Keratinocyte (primary cell): ENCODE measurements at regions not wholly inside any gene's neighbourhood (a gene's known extent, or its start where the extent isn't known, plus 50 kb on each side); places are given as distances from the start of the nearest gene placed in this dataset.

Source experiments
- DNase-seq: peaks from one replicate; pipeline ENCODE4 v3.0.0-alpha.2; 2011; ENCODE audit warnings: low read depth, missing footprints, low spot score
- FAIRE-seq: peaks from 2 replicates; lab custom pipeline; 2011; peaks lifted over from hg19 to GRCh38; lab: Jason Lieb, UNC
- H2AFZ ChIP-seq: 2 replicates; pipeline ENCODE4 v1.6.0; 2012; ENCODE audit warnings: low read length, control low read depth, inconsistent platforms; ENCODE audit not compliant: control insufficient read depth
- H3K27ac ChIP-seq: 2 replicates; pipeline ENCODE4 v1.5.1; 2011; ENCODE audit warnings: low read length; ENCODE audit not compliant: control insufficient read depth, insufficient read depth
- H3K27me3 ChIP-seq: 3 replicates; pipeline ENCODE4 v1.6.0; 2011; ENCODE audit warnings: low read length; ENCODE audit not compliant: control insufficient read depth, insufficient read depth; ENCODE audit errors: extremely low read depth
- H3K36me3 ChIP-seq, 2 experiments: 2 replicates in 1 of 2; 3 replicates in 1 of 2; pipeline ENCODE4 v1.5.1; 2011; ENCODE audit warnings: low read length in 2 of 2, mild to moderate bottlenecking in 1 of 2; ENCODE audit not compliant: control insufficient read depth in 2 of 2, insufficient read depth in 2 of 2; ENCODE audit errors: extremely low read depth in 1 of 2
- H3K4me1 ChIP-seq: 3 replicates; pipeline ENCODE4 v1.5.1; 2011; ENCODE audit warnings: low read length; ENCODE audit not compliant: control insufficient read depth, insufficient read depth; ENCODE audit errors: extremely low read depth
- H3K4me2 ChIP-seq: 3 replicates; pipeline ENCODE4 v1.6.0; 2011; ENCODE audit warnings: low read depth, low read length; ENCODE audit not compliant: control insufficient read depth, insufficient read depth; ENCODE audit errors: extremely low read depth
- H3K4me3 ChIP-seq, 3 experiments: fragments of 200-600 bp in 1 of 3; sonication (generic) in 1 of 3; 2 replicates in 2 of 3; 3 replicates in 1 of 3; pipeline ENCODE4 v1.5.1; 2011 to 2016; ENCODE audit warnings: low read length in 3 of 3, mild to moderate bottlenecking in 3 of 3, control low read depth in 2 of 3, inconsistent platforms in 1 of 3, low read depth in 1 of 3, mixed read lengths in 1 of 3, mixed run types in 1 of 3, moderate library complexity in 1 of 3; ENCODE audit not compliant: control insufficient read depth in 2 of 3, insufficient read depth in 2 of 3; ENCODE audit errors: extremely low read depth in 1 of 3
- H3K79me2 ChIP-seq: 2 replicates; pipeline ENCODE4 v1.6.0; 2012; ENCODE audit warnings: low read length; ENCODE audit not compliant: control insufficient read depth, insufficient read depth
- H3K9ac ChIP-seq: 3 replicates; pipeline ENCODE4 v1.6.0; 2011; ENCODE audit warnings: low read length; ENCODE audit not compliant: control insufficient read depth, insufficient read depth; ENCODE audit errors: extremely low read depth
- H3K9me1 ChIP-seq: 3 replicates; pipeline ENCODE4 v1.6.0; 2011; ENCODE audit warnings: low read length; ENCODE audit not compliant: control insufficient read depth, insufficient read depth; ENCODE audit errors: extremely low read depth
- H3K9me3 ChIP-seq: 2 replicates; pipeline ENCODE4 v1.5.1; 2012; ENCODE audit warnings: low read depth, low read length; ENCODE audit not compliant: control insufficient read depth
- H4K20me1 ChIP-seq: 3 replicates; pipeline ENCODE4 v1.6.0; 2011; ENCODE audit warnings: low read length; ENCODE audit not compliant: control insufficient read depth, insufficient read depth; ENCODE audit errors: extremely low read depth
- EZH2 ChIP-seq: IDR thresholded peaks from one replicate; pipeline ENCODE4 v1.6.1; 2012; ENCODE audit warnings: inconsistent platforms, mild to moderate bottlenecking, low read length, moderate library complexity
- dilution Hi-C: fragments of 300-500 bp; cut with MboI; formaldehyde crosslinking; loops from one replicate; pipeline ENCODE4 v1.7.0; 2020; ENCODE audit warnings: low sequenced_read_pairs; ENCODE audit not compliant: extremely low pct_ligation_motif_present
- TF ChIP-seq, protein P1 (sequence below), 3 experiments: IDR thresholded peaks in 1 of 3; conservative IDR thresholded peaks in 1 of 3; optimal IDR thresholded peaks in 1 of 3; 2 replicates in 2 of 3; 3 replicates in 1 of 3; pipeline versions ENCODE3 to v1.5.1; 2011; ENCODE audit warnings: low read length in 3 of 3, mild to moderate bottlenecking in 3 of 3, moderate library complexity in 2 of 3, control low read depth in 1 of 3, inconsistent platforms in 1 of 3; ENCODE audit not compliant: insufficient read depth in 2 of 3; ENCODE audit errors: extremely low read depth in 1 of 3

DNA sequence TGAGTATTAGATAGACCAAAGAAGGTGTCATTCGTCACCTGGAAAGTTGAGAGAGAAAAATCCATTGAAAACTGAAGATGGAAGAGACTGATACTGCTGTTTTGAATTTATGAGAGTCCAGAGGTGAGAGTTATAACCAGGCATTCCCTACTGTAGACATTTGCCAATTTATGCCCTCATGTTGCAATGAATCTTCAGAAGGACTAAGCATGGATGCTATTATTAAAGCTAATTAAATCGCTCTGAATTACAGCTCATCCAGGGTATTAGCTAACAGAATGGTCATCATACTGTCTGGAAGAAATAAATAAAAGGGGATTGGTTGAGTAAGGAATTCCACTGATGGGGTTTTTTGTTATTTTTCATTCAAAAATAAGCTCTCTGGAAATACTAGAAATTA is 101.6 kb upstream of the PLPP4 start:
- Histone ChIP-seq H3K27me3 (peaks cover 3% of the 10 kb centered on the region), H3K9me3 (no peaks in the 10 kb centered on the region), H3K9me1 (no peaks in the 10 kb centered on the region), H4K20me1 (no peaks in the 10 kb centered on the region), H3K27ac (no peak overlapping the region), H3K79me2 (no peaks in the 10 kb centered on the region), H3K4me1 (no peaks in the 10 kb centered on the region), H3K4me3 (no peak overlapping the region), H3K36me3 (no peaks in the 10 kb centered on the region), H3K4me2 (no peak overlapping the region), H3K9ac (no peak overlapping the region), H2AFZ (no peak overlapping the region)
- TF ChIP-seq EZH2 = no peak
- TF ChIP-seq, protein P1, sequence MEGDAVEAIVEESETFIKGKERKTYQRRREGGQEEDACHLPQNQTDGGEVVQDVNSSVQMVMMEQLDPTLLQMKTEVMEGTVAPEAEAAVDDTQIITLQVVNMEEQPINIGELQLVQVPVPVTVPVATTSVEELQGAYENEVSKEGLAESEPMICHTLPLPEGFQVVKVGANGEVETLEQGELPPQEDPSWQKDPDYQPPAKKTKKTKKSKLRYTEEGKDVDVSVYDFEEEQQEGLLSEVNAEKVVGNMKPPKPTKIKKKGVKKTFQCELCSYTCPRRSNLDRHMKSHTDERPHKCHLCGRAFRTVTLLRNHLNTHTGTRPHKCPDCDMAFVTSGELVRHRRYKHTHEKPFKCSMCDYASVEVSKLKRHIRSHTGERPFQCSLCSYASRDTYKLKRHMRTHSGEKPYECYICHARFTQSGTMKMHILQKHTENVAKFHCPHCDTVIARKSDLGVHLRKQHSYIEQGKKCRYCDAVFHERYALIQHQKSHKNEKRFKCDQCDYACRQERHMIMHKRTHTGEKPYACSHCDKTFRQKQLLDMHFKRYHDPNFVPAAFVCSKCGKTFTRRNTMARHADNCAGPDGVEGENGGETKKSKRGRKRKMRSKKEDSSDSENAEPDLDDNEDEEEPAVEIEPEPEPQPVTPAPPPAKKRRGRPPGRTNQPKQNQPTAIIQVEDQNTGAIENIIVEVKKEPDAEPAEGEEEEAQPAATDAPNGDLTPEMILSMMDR (optimal IDR thresholded peaks at IDR 0.05 in 1 of 3, IDR thresholded peaks at IDR 0.05 in 1 of 3, conservative IDR thresholded peaks at IDR 0.05 in 1 of 3; ENCODE audit: extremely low read depth in 1 of 3, insufficient read depth in 2 of 3, low read length in 3 of 3) = no peak
- dilution Hi-C loops = no loop called here
- DNase-seq = no peak
- no peak for FAIRE-seq

DNA sequence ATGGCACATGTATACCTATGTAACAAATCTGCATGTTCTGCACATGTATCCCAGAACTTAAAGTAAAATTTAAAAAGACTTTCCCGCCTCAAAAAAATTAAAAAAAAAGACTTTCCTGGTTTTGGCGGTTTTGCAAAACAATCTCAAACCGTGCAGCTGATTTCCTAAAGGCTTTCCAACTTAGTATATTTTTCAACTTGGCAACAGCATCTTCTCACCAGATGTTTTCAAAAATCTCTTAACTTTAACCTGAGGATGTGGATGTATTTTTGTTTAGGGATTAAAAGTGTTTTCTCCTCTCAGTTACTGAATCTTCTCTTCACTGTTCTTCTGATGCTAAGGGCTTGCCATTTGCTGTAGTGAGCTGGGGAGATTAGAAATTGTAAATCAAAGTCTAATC is 96.5 kb upstream of the PLPP4 start:
- Histone ChIP-seq H3K9me1 (no peaks in the 10 kb centered on the region), H3K9ac (no peak overlapping the region), H3K36me3 (no peaks in the 10 kb centered on the region), H3K4me1 (no peaks in the 10 kb centered on the region), H2AFZ (no peak overlapping the region), H3K4me2 (no peak overlapping the region), H3K27me3 (peaks cover 3% of the 10 kb centered on the region), H3K4me3 (no peak overlapping the region), H3K9me3 (no peaks in the 10 kb centered on the region), H3K79me2 (no peaks in the 10 kb centered on the region), H4K20me1 (no peaks in the 10 kb centered on the region), H3K27ac (no peak overlapping the region)
- DNase-seq (no peak), FAIRE-seq (no peak)
- dilution Hi-C loops = no loop called here
- no peak for TF ChIP-seq EZH2
- TF ChIP-seq, protein P1 (optimal IDR thresholded peaks at IDR 0.05 in 1 of 3, IDR thresholded peaks at IDR 0.05 in 1 of 3, conservative IDR thresholded peaks at IDR 0.05 in 1 of 3; ENCODE audit: extremely low read depth in 1 of 3, insufficient read depth in 2 of 3, low read length in 3 of 3) = no peak
